ENCODE measurements at regions not wholly inside any gene's neighbourhood (a gene's known extent, or its start where the extent isn't known, plus 50 kb on each side); places are given as distances from the start of the nearest gene placed in this dataset.

GRCh38 chr20:40278673-40279072 lies 410.4 kb downstream of the MAFB start:
- TF ChIP-seq POLR2AphosphoS5 (IDR thresholded peaks at IDR 0.05; ENCODE audit: insufficient read depth in 1 of 2, low read depth in 1 of 2) (no peak), POLR2A (IDR thresholded peaks at IDR 0.05) (no peak), CTCF (IDR thresholded peaks at IDR 0.05) (no peak)
